Panc1 (cell line): ENCODE measurements at regions not wholly inside any gene's neighbourhood (a gene's known extent, or its start where the extent isn't known, plus 50 kb on each side); places are given as distances from the start of the nearest gene placed in this dataset.
"Not testable (repeated sequence)": the region's sequence is repeated elsewhere in the genome, so short reads cannot be mapped to it uniquely, and the experiment has no call there.

Source experiments
- ATAC-seq: fragments of 200-7000 bp; cut with Tn5 transposase; 2 replicates; pipeline ENCODE4 v1.9.1; 2020; ENCODE audit warnings: mild to moderate bottlenecking, moderate library complexity
- BruUV-seq: library from RNA; stranded (reverse); fragments of 400-500 nt; replicated peaks from 2 replicates; lab custom pipeline; 2021; lab: Mats Ljungman, UMichigan
- CTCF ChIA-PET: fragments of 300-600 bp; sonication (Branson Sonifier 250); formaldehyde crosslinking; loops from one replicate; lab custom pipeline; 2022; ENCODE audit warnings: antibody characterized with exemption; lab: Charles Lee
- POLR2A ChIA-PET: fragments of 300-600 bp; sonication (Branson Sonifier 250); formaldehyde crosslinking; loops from one replicate; lab custom pipeline; 2022; ENCODE audit warnings: antibody characterized with exemption; lab: Charles Lee
- DNase-seq: peaks from one replicate; pipeline ENCODE4 v3.0.0-alpha.2; 2010; ENCODE audit warnings: low read depth, low spot score
- H3K27ac ChIP-seq: 2 replicates; pipeline ENCODE4 v1.5.1; 2011; ENCODE audit warnings: mild to moderate bottlenecking, low read length, inconsistent platforms
- H3K27me3 ChIP-seq: fragments of 200-500 bp; sonication (Bioruptor generic); 2 replicates; pipeline ENCODE4 v1.6.0; 2014; ENCODE audit warnings: low read length, inconsistent platforms; ENCODE audit not compliant: control insufficient read depth, insufficient read depth
- H3K36me3 ChIP-seq: fragments of 200-500 bp; sonication (Bioruptor generic); 2 replicates; pipeline ENCODE4 v1.5.1; 2014; ENCODE audit warnings: inconsistent platforms, mild to moderate bottlenecking, low read length, moderate library complexity; ENCODE audit not compliant: control insufficient read depth, insufficient read depth
- H3K4me1 ChIP-seq: 2 replicates; pipeline ENCODE4 v1.5.1; 2011; ENCODE audit warnings: inconsistent platforms, mild to moderate bottlenecking, low read length, moderate library complexity; ENCODE audit not compliant: control insufficient read depth, insufficient read depth
- H3K4me3 ChIP-seq, 2 experiments: 2 replicates each; pipeline ENCODE4 v1.5.1; 2011 to 2012; ENCODE audit warnings: low read depth in 2 of 2, low read length in 2 of 2, mild to moderate bottlenecking in 2 of 2, inconsistent platforms in 1 of 2, moderate library complexity in 1 of 2
- H3K9me3 ChIP-seq: fragments of 200-500 bp; sonication (Bioruptor generic); 2 replicates; pipeline ENCODE4 v1.5.1; 2014; ENCODE audit warnings: low read depth, mild to moderate bottlenecking, inconsistent platforms, low read length, moderate library complexity; ENCODE audit not compliant: control insufficient read depth, insufficient read depth
- POLR2AphosphoS5 ChIP-seq: IDR thresholded peaks from 2 replicates; pipeline ENCODE4 v1.6.1; 2012; ENCODE audit warnings: mild to moderate bottlenecking, low read depth, low read length, moderate library complexity
- SIN3A ChIP-seq: IDR thresholded peaks from 2 replicates; pipeline ENCODE4 v1.6.1; 2012; ENCODE audit warnings: low read depth, mild to moderate bottlenecking, low read length, moderate library complexity, borderline replicate concordance; ENCODE audit not compliant: insufficient read depth
- TCF7L2 ChIP-seq: IDR thresholded peaks from 2 replicates; pipeline ENCODE4 v1.6.1; 2011; ENCODE audit warnings: mild to moderate bottlenecking, low read depth, low read length, inconsistent platforms
- in situ Hi-C: cut with HindIII; loops from 2 replicates; pipeline ENCODE4 v1.10.0; 2016; ENCODE audit warnings: low sequenced_read_pairs, low pct_unique_long_range_greater_than_20kb
- intact Hi-C: fragments of 100-400 bp; cut with micrococcal nuclease; formaldehyde crosslinking; loops from one replicate; pipeline ENCODE4 v1.10.0; 2022; ENCODE audit not compliant: unreplicated experiment
- TF ChIP-seq, protein P1 (sequence below), 2 experiments: IDR thresholded peaks; 2 replicates each; pipeline ENCODE4 v1.6.1; 2011 to 2012; ENCODE audit warnings: low read depth in 2 of 2, control low read depth in 1 of 2, low read length in 1 of 2, mild to moderate bottlenecking in 1 of 2, moderate library complexity in 1 of 2; ENCODE audit not compliant: insufficient read depth in 1 of 2
- TF ChIP-seq, protein P2 (sequence below): fragments of 450-650 bp; IDR thresholded peaks from 2 replicates; pipeline ENCODE4 v1.5.1; 2017; ENCODE audit warnings: mild to moderate bottlenecking

DNA sequence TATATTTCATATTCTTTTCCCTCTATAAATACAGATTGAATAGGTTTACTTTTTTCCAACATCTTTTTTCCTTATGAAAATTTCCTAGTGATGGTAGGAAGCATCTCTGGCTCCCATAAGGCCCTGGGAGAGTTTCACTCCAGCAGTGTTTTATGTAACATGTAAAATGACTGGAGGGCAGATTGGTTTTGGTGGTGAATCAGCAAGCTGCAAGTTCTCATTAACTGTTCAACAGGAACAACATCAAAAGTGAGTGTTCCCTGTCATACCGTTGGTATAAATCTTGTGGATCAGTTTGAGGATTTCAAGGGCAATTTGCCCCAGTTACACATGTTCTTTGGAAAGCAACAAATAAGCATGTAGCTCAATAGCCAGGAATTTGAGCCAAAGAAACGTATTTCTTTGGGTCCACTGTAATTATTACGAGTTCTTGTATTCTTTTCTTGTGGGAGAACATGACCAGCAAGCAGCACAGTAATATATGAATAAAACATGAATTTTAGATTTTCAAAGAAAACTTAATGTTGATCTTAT is 345.7 kb downstream of the SV2B start:
- peaks cover 4% of the 10 kb centered on the region for H3K9me3 ChIP-seq
- no peak overlapping the region for H3K4me3 ChIP-seq
- no peak for ATAC-seq

DNA sequence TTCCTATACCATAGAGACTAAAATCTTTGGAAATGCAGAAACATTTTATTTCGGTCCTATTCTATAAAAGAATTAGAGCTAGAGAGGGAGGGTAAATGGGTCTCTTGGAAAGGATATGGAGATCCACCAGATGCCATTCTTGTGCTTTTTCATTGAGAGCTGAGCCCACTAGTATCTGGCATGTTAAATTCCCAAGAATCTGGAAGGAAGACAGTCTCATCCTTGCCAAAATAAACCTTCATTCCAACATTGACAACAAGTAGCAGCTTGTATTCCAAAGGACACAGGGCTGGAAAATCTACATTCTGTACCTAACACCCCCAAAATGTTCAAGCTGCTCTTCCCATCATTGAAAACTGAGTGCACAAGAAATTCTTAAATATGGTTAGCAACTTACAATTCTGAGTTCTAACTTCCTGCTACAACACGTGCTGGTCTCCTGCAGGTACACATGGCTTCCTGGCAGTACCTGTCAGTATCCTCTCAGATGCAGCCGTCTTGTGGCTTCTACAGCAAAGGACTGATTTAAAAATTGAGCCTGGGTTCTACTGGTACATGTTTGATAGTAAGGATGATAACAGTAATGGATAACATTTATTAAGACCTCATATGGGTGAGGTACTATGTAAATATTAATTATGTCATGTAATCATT is 348.1 kb downstream of the SV2B start:
- ATAC-seq (no peak), DNase-seq (no peak)
- POLR2A ChIA-PET: no interaction called here
- Histone ChIP-seq H3K36me3 (no peaks in the 10 kb centered on the region), H3K27me3 (no peaks in the 10 kb centered on the region), H3K4me3 (no peak overlapping the region), H3K4me1 (no peaks in the 10 kb centered on the region), H3K27ac (no peak overlapping the region), H3K9me3 (no peaks in the 10 kb centered on the region; the same call in 1 of the 2 replicates)
- intact Hi-C loops: no loop called here
- TF ChIP-seq, protein P1, sequence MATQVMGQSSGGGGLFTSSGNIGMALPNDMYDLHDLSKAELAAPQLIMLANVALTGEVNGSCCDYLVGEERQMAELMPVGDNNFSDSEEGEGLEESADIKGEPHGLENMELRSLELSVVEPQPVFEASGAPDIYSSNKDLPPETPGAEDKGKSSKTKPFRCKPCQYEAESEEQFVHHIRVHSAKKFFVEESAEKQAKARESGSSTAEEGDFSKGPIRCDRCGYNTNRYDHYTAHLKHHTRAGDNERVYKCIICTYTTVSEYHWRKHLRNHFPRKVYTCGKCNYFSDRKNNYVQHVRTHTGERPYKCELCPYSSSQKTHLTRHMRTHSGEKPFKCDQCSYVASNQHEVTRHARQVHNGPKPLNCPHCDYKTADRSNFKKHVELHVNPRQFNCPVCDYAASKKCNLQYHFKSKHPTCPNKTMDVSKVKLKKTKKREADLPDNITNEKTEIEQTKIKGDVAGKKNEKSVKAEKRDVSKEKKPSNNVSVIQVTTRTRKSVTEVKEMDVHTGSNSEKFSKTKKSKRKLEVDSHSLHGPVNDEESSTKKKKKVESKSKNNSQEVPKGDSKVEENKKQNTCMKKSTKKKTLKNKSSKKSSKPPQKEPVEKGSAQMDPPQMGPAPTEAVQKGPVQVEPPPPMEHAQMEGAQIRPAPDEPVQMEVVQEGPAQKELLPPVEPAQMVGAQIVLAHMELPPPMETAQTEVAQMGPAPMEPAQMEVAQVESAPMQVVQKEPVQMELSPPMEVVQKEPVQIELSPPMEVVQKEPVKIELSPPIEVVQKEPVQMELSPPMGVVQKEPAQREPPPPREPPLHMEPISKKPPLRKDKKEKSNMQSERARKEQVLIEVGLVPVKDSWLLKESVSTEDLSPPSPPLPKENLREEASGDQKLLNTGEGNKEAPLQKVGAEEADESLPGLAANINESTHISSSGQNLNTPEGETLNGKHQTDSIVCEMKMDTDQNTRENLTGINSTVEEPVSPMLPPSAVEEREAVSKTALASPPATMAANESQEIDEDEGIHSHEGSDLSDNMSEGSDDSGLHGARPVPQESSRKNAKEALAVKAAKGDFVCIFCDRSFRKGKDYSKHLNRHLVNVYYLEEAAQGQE (IDR thresholded peaks at IDR 0.05; ENCODE audit: insufficient read depth in 1 of 2, low read depth in 2 of 2, low read length in 1 of 2): no peak
- TF ChIP-seq POLR2AphosphoS5: no peak
- CTCF ChIA-PET: no interaction called here
- BruUV-seq: no TSS peak
- in situ Hi-C loops: no loop called here

More for the DNA sequence above, 345.7 kb downstream of the SV2B start:
- BruUV-seq: no TSS peak
- no peaks in the 10 kb centered on the region for H3K4me1 ChIP-seq
- in situ Hi-C loops: no loop called here
- no peak overlapping the region for H3K27ac ChIP-seq
- no peaks in the 10 kb centered on the region for H3K27me3 ChIP-seq
- TF ChIP-seq TCF7L2 (no peak), POLR2AphosphoS5 (no peak), SIN3A (no peak)
- TF ChIP-seq, protein P1 (IDR thresholded peaks at IDR 0.05; ENCODE audit: insufficient read depth in 1 of 2, low read depth in 2 of 2, low read length in 1 of 2): no peak
- TF ChIP-seq, protein P2, sequence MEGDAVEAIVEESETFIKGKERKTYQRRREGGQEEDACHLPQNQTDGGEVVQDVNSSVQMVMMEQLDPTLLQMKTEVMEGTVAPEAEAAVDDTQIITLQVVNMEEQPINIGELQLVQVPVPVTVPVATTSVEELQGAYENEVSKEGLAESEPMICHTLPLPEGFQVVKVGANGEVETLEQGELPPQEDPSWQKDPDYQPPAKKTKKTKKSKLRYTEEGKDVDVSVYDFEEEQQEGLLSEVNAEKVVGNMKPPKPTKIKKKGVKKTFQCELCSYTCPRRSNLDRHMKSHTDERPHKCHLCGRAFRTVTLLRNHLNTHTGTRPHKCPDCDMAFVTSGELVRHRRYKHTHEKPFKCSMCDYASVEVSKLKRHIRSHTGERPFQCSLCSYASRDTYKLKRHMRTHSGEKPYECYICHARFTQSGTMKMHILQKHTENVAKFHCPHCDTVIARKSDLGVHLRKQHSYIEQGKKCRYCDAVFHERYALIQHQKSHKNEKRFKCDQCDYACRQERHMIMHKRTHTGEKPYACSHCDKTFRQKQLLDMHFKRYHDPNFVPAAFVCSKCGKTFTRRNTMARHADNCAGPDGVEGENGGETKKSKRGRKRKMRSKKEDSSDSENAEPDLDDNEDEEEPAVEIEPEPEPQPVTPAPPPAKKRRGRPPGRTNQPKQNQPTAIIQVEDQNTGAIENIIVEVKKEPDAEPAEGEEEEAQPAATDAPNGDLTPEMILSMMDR: no peak
- intact Hi-C loops: no loop called here
- POLR2A ChIA-PET: no interaction called here
- H3K36me3 ChIP-seq: no peaks in the 10 kb centered on the region
- CTCF ChIA-PET: no interaction called here
- DNase-seq: no peak

DNA sequence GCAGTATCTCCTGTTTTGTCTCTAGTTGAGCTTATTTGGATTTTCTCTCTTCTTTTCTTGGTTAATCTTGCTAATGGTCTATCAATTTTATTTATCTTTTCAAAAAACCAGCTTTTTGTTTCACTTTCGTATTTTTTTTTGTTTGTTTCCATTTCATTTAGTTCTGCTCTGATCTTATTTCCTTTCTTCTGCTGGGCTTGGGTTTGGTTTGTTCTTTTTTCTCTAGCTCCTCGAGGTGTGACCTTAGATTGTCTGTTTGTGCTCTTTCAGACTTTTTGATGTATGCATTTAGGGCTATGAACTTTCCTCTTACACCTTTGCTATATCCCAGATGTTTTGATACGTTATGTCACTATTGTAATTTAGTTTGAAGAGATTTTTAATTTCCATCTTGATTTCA is 353.3 kb downstream of the SV2B start:
- POLR2A ChIA-PET, BruUV-seq, H3K36me3 ChIP-seq, H3K4me3 ChIP-seq, H3K27me3 ChIP-seq, H3K4me1 ChIP-seq, CTCF ChIA-PET, ATAC-seq, in situ Hi-C loops, DNase-seq, intact Hi-C loops, H3K27ac ChIP-seq, H3K9me3 ChIP-seq: not testable (repeated sequence)
